EL (cell line): ENCODE measurements at regions not wholly inside any gene's neighbourhood (a gene's known extent, or its start where the extent isn't known, plus 50 kb on each side); places are given as distances from the start of the nearest gene placed in this dataset.

Experiments
- DNase-seq: peaks from one replicate; pipeline ENCODE4 v3.0.0-alpha.2; 2016

DNA sequence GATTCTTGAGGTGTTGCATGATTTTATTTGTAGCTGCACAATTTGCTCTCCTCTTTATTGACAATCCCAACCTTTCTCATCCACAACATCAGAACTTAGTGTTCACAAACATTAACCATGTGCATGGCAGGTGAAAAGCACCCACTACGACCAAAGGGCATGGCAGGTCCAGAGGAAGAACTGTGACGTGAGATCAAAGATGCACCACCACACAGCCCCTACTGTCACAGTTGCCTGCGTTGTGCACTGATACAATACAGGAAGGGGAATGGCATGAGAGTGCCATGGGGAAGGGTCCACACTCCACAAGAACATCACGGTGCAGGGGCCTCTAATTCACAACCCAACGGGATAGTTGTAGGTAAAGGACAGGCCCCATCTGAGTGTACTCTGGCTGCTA is 217.1 kb upstream of the PFKP start:
- DNase-seq = no peak

- no peak for DNase-seq
These were observed 222.4 kb upstream of the PFKP start for GRCh38 chr10:2844925-2845324.

DNA sequence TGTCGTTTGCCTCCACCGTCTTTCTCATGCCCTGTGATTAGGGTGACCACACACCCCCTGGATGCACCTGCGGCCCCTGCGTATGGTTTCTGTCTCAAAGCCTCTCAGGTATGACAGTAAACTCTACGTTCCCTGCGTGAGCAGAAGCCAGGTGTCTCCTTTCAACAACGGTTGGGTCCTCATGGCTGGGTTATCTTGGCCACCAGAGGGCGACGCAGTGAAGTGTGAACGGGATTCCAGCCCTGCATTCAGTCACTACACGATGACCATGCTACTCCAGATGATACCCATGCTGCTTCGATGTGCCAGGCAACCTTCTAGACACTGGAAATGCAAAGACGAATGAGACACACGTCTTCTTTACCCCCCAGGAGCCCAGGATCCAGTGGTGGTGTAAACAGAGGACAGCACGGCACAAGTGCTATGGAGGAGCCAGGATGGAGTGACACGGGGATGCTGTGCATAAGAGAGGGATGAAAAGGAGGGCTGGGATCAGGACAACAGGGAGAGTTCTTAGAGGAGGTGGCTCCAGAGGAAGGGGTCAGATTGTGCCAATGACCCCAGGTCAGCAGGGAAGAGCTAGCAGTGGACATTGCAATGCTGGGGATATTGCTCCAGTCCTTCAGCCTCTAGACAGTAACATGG is 228.1 kb upstream of the PFKP start:
- peak; percentile 13 for DNase-seq

DNA sequence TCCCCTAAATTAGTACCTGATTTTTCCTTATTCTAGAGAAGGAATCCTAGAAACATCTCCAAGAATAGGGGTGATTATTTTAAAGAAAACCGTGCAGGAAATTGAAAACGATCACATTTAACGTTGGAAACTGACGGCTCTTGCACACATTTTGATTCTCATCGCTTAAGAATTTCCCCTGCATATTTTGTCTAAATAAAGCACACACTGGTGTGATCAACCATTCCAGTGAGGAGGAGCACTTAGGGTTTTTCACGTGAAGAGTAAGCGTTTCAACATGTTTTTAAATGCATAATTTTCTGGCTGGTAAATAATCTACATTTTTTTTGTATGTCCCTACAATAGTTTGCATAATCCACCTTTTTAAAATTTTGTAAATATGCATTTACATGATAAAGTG is 229.7 kb upstream of the PFKP start:
- peak; percentile 14 for DNase-seq

GRCh38 chr10:2836921-2837662 is 230.3 kb upstream of the PFKP start:
- no peak for DNase-seq

DNA sequence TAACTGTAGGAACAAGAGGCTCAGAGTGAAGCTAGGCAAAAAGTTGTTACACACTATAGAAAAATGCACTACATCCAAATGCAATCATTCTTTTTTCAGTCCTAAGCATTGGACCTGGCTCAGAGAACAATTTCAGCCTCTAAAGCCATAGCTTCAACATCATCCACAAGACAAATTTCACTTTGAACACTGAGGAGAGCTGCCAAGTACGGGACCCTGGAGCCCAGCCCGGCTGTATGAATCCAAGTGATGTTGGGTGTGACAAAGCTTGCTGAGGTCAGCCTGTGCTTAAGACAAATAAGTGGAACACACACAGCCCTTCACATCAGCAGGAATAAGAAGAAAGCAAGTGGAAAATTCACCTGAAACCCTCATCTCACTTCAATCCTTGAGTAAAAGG is 233.1 kb upstream of the PFKP start:
- no peak for DNase-seq

DNA sequence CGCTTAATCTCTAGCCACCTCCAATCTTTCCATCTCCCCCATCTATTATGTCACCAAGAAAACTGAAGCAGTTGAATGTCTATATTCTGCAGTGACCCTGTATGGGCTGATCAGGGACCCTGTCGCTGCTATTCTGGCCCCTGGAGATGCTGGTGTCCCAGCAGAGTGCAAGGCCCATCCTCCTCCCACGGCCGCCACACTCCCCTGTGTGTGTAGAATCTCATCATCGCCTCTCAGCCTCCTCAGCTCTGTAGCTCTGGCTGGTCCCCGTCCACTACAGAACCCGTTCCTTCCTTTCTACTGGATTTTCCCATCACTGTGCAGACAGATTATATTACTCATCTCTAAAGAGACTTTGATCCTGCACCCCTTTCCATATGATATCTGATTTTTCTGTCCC is 235.8 kb upstream of the PFKP start:
- no peak for DNase-seq

DNA sequence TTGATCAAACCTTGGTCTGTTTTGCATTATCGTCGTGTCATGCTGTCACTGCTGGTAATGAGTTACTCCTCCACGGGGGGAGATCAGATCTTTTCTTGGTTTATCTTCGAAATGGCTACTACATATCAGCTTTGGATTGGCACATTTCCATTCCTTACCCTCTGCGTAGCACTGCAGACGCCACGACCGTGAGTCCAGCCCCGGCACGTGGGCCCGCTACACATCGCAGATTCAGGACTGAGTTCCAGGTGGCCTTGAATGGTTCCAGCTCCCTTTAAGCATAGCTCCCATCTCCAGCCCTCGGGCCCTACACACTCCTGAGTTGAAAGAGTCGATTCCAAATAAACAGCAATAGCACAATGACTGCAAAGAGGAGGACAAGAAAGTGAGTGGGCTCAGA is 238.6 kb upstream of the PFKP start:
- DNase-seq = no peak

DNA sequence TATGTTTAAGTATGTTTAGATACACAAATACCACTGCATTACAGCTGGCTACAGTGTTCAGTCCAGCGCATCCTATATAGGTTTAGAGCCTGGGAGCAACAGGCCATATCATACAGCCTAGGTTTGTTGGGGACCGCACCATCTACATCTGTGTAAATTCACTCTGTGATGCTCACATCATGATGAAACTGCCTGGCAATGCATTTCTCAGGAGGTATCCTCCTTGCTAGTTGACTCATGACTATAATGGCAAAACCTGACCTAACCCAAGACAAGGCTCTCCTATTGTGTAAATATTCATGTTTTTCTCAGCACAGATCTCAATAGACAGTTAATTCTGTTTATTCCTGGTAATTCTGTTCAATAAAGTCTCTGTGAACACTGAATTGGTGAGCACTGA is 240.7 kb upstream of the PFKP start:
- DNase-seq = no peak

DNA sequence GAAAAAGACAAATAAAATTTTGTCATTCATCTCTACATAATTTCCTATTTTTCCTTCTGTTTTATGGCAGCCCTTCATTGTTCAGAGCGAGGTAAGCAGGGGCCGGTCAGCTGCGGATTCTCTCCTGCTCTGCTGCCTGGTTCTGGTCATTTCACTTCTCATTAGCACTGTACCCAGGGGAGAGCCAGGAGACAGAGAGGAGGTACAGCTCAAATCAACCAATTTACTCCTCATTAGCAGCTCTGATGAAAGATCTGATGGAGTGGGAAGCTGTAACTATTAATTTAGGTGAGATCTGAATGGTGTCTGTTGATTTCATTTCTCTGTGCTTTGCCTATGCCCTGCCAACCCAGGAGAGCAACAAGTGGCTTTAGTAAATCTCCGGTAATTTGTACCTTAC is 241.5 kb upstream of the PFKP start:
- no peak for DNase-seq

DNA sequence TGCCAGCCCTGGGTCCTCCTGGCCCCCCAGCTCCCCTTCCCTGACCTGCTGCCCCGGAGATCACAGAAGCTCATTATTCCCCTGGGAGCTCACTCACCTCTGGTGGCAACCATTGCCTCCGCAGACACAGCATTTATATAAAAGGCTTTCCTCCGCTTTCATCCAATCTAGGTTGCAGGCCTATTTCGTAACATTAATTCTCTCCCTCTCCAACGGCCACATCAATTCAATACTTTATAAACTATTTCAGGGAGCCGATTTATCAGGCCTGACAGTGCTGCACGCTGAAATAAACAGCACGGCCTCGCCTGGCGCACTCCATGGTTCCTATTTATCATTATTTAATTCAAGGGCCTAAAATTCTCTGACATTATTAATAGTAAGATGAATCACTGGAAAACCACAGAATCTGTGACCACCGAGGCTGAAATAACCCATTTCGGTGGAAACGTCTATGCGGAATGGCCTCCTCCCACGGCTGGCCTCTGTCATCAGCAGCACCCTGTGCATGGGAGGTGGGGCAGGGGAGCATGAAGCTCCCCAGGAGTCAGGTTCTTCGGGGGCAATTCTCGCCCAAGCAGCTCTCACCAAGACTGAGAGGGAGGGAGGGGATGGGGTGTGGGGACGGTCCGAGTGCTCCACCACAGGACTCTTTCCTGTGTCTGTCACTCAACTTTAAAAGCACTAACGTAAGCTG is 249.3 kb upstream of the PFKP start:
- no peak for DNase-seq

DNA sequence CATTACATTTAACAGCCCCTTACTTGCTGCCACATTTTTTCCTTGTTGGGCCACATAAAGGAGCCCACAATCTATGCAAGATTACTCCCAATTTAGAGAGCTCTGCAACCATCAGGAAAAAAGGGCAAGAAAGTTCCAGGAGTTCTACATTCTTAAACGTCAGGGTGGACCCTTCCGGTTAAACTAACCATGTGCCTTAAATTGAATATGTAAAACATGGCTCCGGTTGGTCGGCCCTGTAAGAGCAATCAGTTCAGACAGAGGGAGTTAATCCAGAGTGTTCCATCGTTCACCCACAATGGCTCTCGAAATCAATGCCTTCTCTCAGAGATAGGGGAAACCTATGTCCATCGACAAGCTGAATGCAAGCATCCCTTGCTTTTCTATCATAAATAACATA is 253.7 kb upstream of the PFKP start:
- DNase-seq = no peak

GRCh38 chr10:2813286-2813685 is 254.1 kb upstream of the PFKP start:
- DNase-seq = no peak

DNA sequence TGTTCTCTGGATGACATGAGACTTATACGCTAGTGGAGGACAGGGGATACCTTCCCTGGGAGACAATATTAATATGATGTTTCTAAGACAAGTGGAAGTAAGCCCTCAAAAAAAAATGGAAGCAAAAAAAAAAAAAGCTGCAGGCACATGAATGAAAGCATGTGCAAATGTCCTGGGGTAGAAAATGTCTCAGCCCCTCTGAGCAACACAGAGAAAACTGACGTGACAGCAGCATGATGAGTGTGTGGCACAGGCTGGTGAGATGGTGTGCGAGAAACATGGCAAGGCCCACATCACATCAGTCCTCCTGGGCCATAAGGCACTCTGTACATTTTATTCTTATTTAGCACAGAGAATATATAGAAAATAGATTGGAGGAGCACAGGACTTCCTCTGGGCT is 254.7 kb upstream of the PFKP start:
- DNase-seq = no peak

DNA sequence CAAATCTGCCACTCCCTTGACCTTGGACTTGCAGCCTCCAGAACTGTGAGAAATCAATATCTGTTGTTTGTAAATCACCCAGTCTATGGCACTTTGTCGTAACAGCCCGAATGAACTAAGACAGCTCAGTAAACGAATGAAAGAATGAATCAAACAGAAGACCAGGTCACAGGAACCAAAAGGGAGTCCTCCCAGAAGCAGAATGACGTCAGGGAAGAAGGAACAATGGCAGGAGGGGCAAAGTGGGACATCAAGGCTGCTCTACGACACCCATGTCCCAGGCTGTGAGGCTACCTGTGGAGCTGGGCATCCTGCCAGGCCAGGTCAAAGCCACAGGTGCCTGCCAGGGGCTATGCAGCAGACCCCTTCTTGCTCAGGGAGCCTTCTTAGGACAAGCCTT is 267.2 kb upstream of the PFKP start:
- DNase-seq = no peak

DNA sequence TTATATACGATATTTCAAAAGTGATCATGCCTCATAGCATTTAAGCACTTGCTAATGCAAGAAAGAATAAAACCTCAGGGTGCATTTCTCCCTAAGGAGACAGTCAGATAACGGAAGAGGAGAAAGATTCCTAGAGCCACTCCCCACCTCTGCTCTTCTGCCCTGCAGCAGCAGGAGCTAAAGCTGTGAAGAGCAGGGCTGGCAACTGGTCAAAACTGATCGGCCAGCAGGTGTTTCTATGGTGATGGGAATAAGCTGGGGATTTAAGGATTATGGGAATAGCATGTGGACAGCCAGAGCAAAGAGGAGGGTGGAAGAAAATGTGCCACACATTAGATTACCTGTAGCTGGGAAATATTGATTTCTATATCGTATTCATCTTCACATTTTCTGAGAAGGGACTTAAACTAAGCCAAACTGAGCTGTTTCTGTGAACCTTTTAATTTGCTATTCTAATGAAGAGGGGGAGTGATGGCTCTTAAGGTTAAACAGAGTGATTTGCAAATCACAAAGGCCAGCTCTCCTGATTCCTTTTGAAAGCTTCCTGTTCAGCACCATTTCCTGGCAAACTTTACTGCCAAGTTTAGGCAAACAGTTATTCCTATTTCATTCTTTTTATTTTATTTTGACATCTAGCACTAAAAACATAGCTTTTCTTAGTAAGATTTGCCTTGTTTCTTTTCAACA is 268.9 kb upstream of the PFKP start:
- no peak for DNase-seq

DNA sequence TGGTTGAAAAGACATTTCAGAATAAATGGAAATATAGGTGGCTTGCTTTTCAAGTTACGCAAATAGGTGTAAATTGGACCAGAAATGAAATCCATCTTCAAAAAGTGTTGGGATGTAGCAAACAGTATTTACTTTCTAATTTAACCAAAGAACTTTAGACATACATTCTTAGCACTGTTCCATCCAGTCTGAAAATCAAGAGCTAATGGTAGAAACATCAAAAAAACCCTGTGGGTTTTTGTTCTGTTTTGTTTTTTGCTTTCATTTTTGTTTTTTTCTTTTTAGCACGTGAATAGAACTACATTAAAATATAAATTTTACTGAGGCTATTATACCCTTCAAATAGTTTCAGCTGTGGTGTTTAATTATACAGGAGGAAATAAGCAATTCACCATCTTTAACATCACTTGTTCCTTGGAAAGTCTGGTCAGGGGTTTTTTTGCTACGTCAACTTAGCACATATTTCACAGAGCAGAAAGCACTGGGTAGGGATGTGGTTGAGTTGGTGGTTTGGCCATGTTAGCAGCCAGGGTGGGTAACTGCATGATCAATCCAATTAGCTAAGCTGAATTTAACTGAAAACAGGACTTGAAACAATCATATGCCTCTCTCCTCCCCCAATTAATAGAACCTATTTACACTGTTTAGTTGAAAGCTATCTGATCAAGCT is 275.4 kb upstream of the PFKP start:
- no peak for DNase-seq

GRCh38 chr10:2790396-2791188 is 276.8 kb upstream of the PFKP start:
- DNase-seq = no peak

DNA sequence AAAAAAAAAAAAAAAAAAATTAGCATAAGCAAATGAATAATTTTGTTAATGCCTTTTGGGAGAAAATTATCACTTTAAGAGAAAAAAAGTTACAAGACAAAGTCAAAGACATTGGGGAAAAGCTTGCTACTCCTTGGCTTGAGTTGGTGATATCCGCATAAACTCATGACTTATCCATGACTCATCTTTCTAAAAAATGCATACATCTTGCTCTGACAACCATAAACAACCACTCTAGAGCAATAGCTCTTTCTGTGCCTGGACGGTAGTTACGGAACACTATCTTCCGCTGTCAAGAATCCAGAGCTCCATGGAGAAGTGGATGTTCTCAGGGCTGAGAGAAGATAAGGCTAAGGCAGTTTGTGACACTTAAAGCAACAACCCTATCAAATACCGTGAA is 281.1 kb upstream of the PFKP start:
- no peak for DNase-seq

DNA sequence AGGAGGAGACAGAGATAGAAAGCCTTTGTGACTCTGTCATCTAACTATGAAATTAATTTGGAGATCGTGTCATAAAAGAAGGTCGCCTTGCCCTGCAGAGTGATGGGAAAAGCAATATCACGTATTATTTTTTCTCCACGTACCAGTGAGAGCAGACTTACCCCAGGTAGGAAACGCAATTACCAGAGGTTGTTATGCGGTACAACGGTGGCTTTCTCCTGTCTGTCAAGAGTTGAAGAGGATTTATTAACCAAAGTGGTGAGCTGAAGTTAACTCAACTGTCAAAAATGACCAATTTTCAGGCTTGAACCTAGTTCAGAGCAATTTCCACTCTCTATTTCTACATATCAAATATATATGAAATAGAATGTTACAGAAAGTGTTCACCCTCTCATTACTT is 282.6 kb upstream of the PFKP start:
- no peak for DNase-seq

DNA sequence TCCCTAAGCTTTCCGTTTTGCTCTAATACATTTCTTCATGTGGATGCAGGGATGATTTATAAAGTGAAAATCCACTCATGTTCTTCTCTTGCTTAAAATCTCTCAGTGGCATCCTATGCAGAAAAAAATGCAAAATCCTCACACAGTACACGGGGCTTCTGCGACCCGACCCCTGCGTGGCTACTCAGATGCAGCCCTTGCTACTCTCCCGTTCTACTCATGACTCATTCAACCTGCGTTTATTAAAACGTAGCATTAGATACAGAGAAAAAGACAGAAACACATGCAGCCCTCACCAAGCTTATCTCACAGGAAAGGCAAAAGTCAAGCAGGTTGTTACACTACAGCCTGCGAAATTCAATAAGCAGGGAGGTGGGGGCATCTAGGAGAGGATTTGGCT is 284.4 kb upstream of the PFKP start:
- no peak for DNase-seq

GRCh38 chr10:2782265-2782664 is 285.1 kb upstream of the PFKP start:
- no peak for DNase-seq
